Right lobe of liver (tissue), 4 donors: ENCODE measurements at regions not wholly inside any gene's neighbourhood (a gene's known extent, or its start where the extent isn't known, plus 50 kb on each side); places are given as distances from the start of the nearest gene placed in this dataset.

Experiments
- CTCF ChIP-seq, 4 donors: fragments of 200-600 bp in 3 of 4; fragments of 450-650 bp in 1 of 4; IDR thresholded peaks; one replicate each; pipeline versions ENCODE4 v1.5.1 to v1.8.0; 2016 to 2022; ENCODE audit warnings: antibody characterized with exemption in 4 of 4, mild to moderate bottlenecking in 2 of 4
- POLR2A ChIP-seq: fragments of 450-650 bp; IDR thresholded peaks from one replicate; pipeline ENCODE4 v1.6.1; 2017; ENCODE audit warnings: antibody characterized with exemption, mild to moderate bottlenecking
- donor health status: DM: no; HTN: no; CAD: no.
- donor health status: DM: no; HTN: no; CAD: no.
- donor health status: DM: no; HTN: yes; CAD: no.

- no peak for TF ChIP-seq POLR2A
- TF ChIP-seq CTCF (IDR thresholded peaks at IDR 0.05): no peak
These were observed 370.0 kb downstream of the CDH11 start for GRCh38 chr16:64751906-64752305.
